ENCODE measurements at regions not wholly inside any gene's neighbourhood (a gene's known extent, or its start where the extent isn't known, plus 50 kb on each side); places are given as distances from the start of the nearest gene placed in this dataset.

- WGBS, 10 experiments: 0 to 100% (median 64%) methylated on average over 1 to 3 of the region's 3 CpGs; no CpG with 5 or more reads in 1 of the 10 experiments
- Histone ChIP-seq H3K4me1 (replicated peaks in 1 of 2) (no peaks in the 10 kb centered on the region), H3K4me3 (no peak overlapping the region), H3K27ac (no peak overlapping the region)
- ATAC-seq (replicated peaks in 6 of 8): no peak
- in situ Hi-C loops (cut with MboI; ENCODE audit: low pct_unique_long_range_greater_than_20kb in 2 of 9, low sequenced_read_pairs in 9 of 9, unreplicated experiment in 9 of 9): loop anchor here in 1 of 9 experiments (25.0 kb wide), 1 partner anchor 349 kb away; no protein-coding TSS in a partner anchor
These were observed 373.7 kb downstream of the RBM43 start for GRCh38 chr2:150887926-150888325.

- in situ Hi-C loops (cut with MboI; ENCODE audit: low pct_unique_long_range_greater_than_20kb in 2 of 9, low sequenced_read_pairs in 9 of 9, unreplicated experiment in 9 of 9): loop anchor here in 1 of 9 experiments (25.0 kb wide), 1 partner anchor 351 kb away; no protein-coding TSS in a partner anchor
- ATAC-seq (replicated peaks in 6 of 8): no peak
- Histone ChIP-seq H3K4me3 (no peak overlapping the region), H3K4me1 (replicated peaks in 1 of 2) (no peaks in the 10 kb centered on the region), H3K27ac (no peak overlapping the region)
- WGBS, 10 experiments: 40 to 100% (median 80%) methylated on average over 1 to 3 of the region's 3 CpGs; no CpG with 5 or more reads in 1 of the 10 experiments
These were observed 375.8 kb downstream of the RBM43 start for GRCh38 chr2:150885774-150886386.

GRCh38 chr2:150885236-150885635, 376.4 kb downstream of the RBM43 start:
- no peak overlapping the region for H3K4me3 ChIP-seq
- in situ Hi-C loops (cut with MboI; ENCODE audit: low pct_unique_long_range_greater_than_20kb in 2 of 9, low sequenced_read_pairs in 9 of 9, unreplicated experiment in 9 of 9): loop anchor here in 1 of 9 experiments (25.0 kb wide), 1 partner anchor 352 kb away; no protein-coding TSS in a partner anchor
- H3K27ac ChIP-seq: no peak overlapping the region
- 43 to 100% (median 89%) methylated on average over 1 of the region's 1 CpG; no CpG with 5 or more reads in 3 of the 10 experiments for WGBS, 10 experiments
- ATAC-seq (replicated peaks in 6 of 8): no peak
- H3K4me1 ChIP-seq (replicated peaks in 1 of 2): no peaks in the 10 kb centered on the region

GRCh38 chr2:150883613-150883895, 378.1 kb downstream of the RBM43 start:
- Histone ChIP-seq H3K4me3 (no peak overlapping the region), H3K27ac (no peak overlapping the region), H3K4me1 (replicated peaks in 1 of 2) (no peaks in the 10 kb centered on the region)
- in situ Hi-C loops (cut with MboI; ENCODE audit: low pct_unique_long_range_greater_than_20kb in 2 of 9, low sequenced_read_pairs in 9 of 9, unreplicated experiment in 9 of 9): loop anchor here in 1 of 9 experiments (25.0 kb wide), 1 partner anchor 354 kb away; no protein-coding TSS in a partner anchor
- no peak for ATAC-seq (replicated peaks in 6 of 8)

- Histone ChIP-seq H3K4me3 (no peak overlapping the region), H3K4me1 (replicated peaks in 1 of 2) (no peaks in the 10 kb centered on the region), H3K27ac (no peak overlapping the region)
- WGBS, 10 experiments: 38 to 100% (median 82%) methylated on average over 1 to 7 of the region's 7 CpGs
- ATAC-seq (replicated peaks in 6 of 8): no peak
- in situ Hi-C loops (cut with MboI; ENCODE audit: low pct_unique_long_range_greater_than_20kb in 2 of 9, low sequenced_read_pairs in 9 of 9, unreplicated experiment in 9 of 9): loop anchor here in 1 of 9 experiments (25.0 kb wide), 1 partner anchor 354 kb away; no protein-coding TSS in a partner anchor
These were observed 378.7 kb downstream of the RBM43 start for GRCh38 chr2:150882751-150883612.

- Histone ChIP-seq H3K4me3 (no peak overlapping the region), H3K27ac (no peak overlapping the region), H3K4me1 (replicated peaks in 1 of 2) (peaks cover 7 to 9% of the 10 kb centered on the region in 2 donors)
- in situ Hi-C loops (cut with MboI; ENCODE audit: low pct_unique_long_range_greater_than_20kb in 2 of 9, low sequenced_read_pairs in 9 of 9, unreplicated experiment in 9 of 9): loop anchor here in 1 of 9 experiments (25.0 kb wide), 1 partner anchor 356 kb away; no protein-coding TSS in a partner anchor
- 42 to 100% (median 73%) methylated on average over 1 to 2 of the region's 2 CpGs; no CpG with 5 or more reads in 4 of the 10 experiments for WGBS, 10 experiments
- ATAC-seq (replicated peaks in 6 of 8): no peak
These were observed 380.7 kb downstream of the RBM43 start for GRCh38 chr2:150880986-150881385.

- in situ Hi-C loops (cut with MboI; ENCODE audit: low pct_unique_long_range_greater_than_20kb in 2 of 9, low sequenced_read_pairs in 9 of 9, unreplicated experiment in 9 of 9): loop anchor here in 1 of 9 experiments (25.0 kb wide), 1 partner anchor 359 kb away; no protein-coding TSS in a partner anchor
- H3K27ac ChIP-seq: no peak overlapping the region
- WGBS, 10 experiments: 100% methylated on average over 1 of the region's 1 CpG; no CpG with 5 or more reads in 9 of the 10 experiments
- no peak overlapping the region for H3K4me3 ChIP-seq
- peaks cover 9 to 18% of the 10 kb centered on the region in 2 donors for H3K4me1 ChIP-seq (replicated peaks in 1 of 2)
- peak in 2 of 8 experiments; percentile 79 to 97 for ATAC-seq (replicated peaks in 6 of 8)
These were observed 383.3 kb downstream of the RBM43 start for GRCh38 chr2:150878356-150878755.

GRCh38 chr2:150876251-150876950, 385.3 kb downstream of the RBM43 start:
- WGBS, 10 experiments: 21 to 88% (median 43%) methylated on average over 1 to 5 of the region's 5 CpGs
- no peak for ATAC-seq (replicated peaks in 6 of 8)
- Histone ChIP-seq H3K27ac (no peak overlapping the region), H3K4me1 (replicated peaks in 1 of 2) (peaks cover 16 to 27% of the 10 kb centered on the region in 2 donors), H3K4me3 (no peak overlapping the region)
- in situ Hi-C loops (cut with MboI; ENCODE audit: low pct_unique_long_range_greater_than_20kb in 2 of 9, low sequenced_read_pairs in 9 of 9, unreplicated experiment in 9 of 9): loop anchor here in 1 of 9 experiments (25.0 kb wide), 1 partner anchor 361 kb away; no protein-coding TSS in a partner anchor

GRCh38 chr2:150873396-150873772, 385.9 kb upstream of the RND3 start:
- H3K4me1 ChIP-seq (replicated peaks in 1 of 2): peaks cover 16 to 27% of the 10 kb centered on the region in 2 donors
- no peak overlapping the region for H3K4me3 ChIP-seq
- in situ Hi-C loops (cut with MboI; ENCODE audit: low pct_unique_long_range_greater_than_20kb in 2 of 9, low sequenced_read_pairs in 9 of 9, unreplicated experiment in 9 of 9): no loop called here
- ATAC-seq (replicated peaks in 6 of 8): peak in 4 of 8 experiments; percentile 36 to 49 (median 45)
- WGBS, 10 experiments: 67 to 100% (median 91%) methylated on average over 1 to 4 of the region's 4 CpGs; no CpG with 5 or more reads in 2 of the 10 experiments
- no peak overlapping the region for H3K27ac ChIP-seq

- ATAC-seq (replicated peaks in 6 of 8): peak in 5 of 8 experiments; percentile 70 to 84 (median 80)
- WGBS, 10 experiments: 0 to 64% (median 19%) methylated on average over 1 to 5 of the region's 5 CpGs
- no peak overlapping the region for H3K4me3 ChIP-seq
- in situ Hi-C loops (cut with MboI; ENCODE audit: low pct_unique_long_range_greater_than_20kb in 2 of 9, low sequenced_read_pairs in 9 of 9, unreplicated experiment in 9 of 9): no loop called here
- no peak overlapping the region for H3K27ac ChIP-seq
- peaks cover 16 to 27% of the 10 kb centered on the region in 2 donors for H3K4me1 ChIP-seq (replicated peaks in 1 of 2)
These were observed 385.4 kb upstream of the RND3 start for GRCh38 chr2:150872756-150873395.

GRCh38 chr2:150866431-150866830, 379.0 kb upstream of the RND3 start:
- H3K4me3 ChIP-seq: no peak overlapping the region
- no peak for ATAC-seq (replicated peaks in 6 of 8)

GRCh38 chr2:150863691-150864090, 376.2 kb upstream of the RND3 start:
- in situ Hi-C loops (cut with MboI; ENCODE audit: low pct_unique_long_range_greater_than_20kb in 2 of 9, low sequenced_read_pairs in 9 of 9, unreplicated experiment in 9 of 9): no loop called here
- peaks cover 0 to 3% of the 10 kb centered on the region in 2 donors for H3K4me1 ChIP-seq (replicated peaks in 1 of 2)
- no peak overlapping the region for H3K27ac ChIP-seq
- H3K4me3 ChIP-seq: no peak overlapping the region
- no peak for ATAC-seq (replicated peaks in 6 of 8)

More at GRCh38 chr2:150866431-150866830, 379.0 kb upstream of the RND3 start:
- in situ Hi-C loops (cut with MboI; ENCODE audit: low pct_unique_long_range_greater_than_20kb in 2 of 9, low sequenced_read_pairs in 9 of 9, unreplicated experiment in 9 of 9): no loop called here
- H3K27ac ChIP-seq: no peak overlapping the region
- no peaks in the 10 kb centered on the region for H3K4me1 ChIP-seq (replicated peaks in 1 of 2)

Measured in motor neuron (in vitro differentiated cells).